Left ventricle myocardium inferior (tissue), 1 donor: ENCODE measurements at regions not wholly inside any gene's neighbourhood (a gene's known extent, or its start where the extent isn't known, plus 50 kb on each side); places are given as distances from the start of the nearest gene placed in this dataset.

Experiments used
- DNase-seq: peaks from one replicate; pipeline ENCODE4 v3.0.0-alpha.2; 2020
- H3K27ac ChIP-seq: fragments of 200-600 bp; replicated peaks from 2 replicates; pipeline ENCODE4 v1.8.0; 2021
- H3K27me3 ChIP-seq: fragments of 200-600 bp; 2 replicates; pipeline ENCODE4 v1.8.0; 2021; ENCODE audit warnings: low read depth
- H3K36me3 ChIP-seq: fragments of 200-600 bp; 2 replicates; pipeline ENCODE4 v1.8.0; 2021
- H3K4me1 ChIP-seq: fragments of 200-600 bp; 2 replicates; pipeline ENCODE4 v1.8.0; 2021
- H3K4me3 ChIP-seq: fragments of 200-600 bp; 2 replicates; pipeline ENCODE4 v1.8.0; 2021; ENCODE audit warnings: mild to moderate bottlenecking, moderate library complexity
- H3K9me3 ChIP-seq: fragments of 200-600 bp; replicated peaks from 2 replicates; pipeline ENCODE4 v1.8.0; 2021
- CTCF ChIP-seq: fragments of 200-600 bp; IDR thresholded peaks from 2 replicates; pipeline ENCODE4 v1.8.0; 2021; ENCODE audit warnings: antibody characterized with exemption, mild to moderate bottlenecking, borderline replicate concordance
- intact Hi-C: fragments of 100-400 bp; cut with micrococcal nuclease; formaldehyde crosslinking; loops from one replicate; pipeline ENCODE4 v1.11.0; 2022
- donor health status: DM: no; HTN: yes; CAD: no; lungs with severe emphysema.

GRCh38 chr16:49924078-49924477, 68.2 kb upstream of the ZNF423 start:
- no peak for DNase-seq
- no peak overlapping the region for H3K4me3 ChIP-seq
- peaks cover 49% of the 10 kb centered on the region for H3K27me3 ChIP-seq
- no peaks in the 10 kb centered on the region for H3K9me3 ChIP-seq
- TF ChIP-seq CTCF, result no peak
- no peaks in the 10 kb centered on the region for H3K36me3 ChIP-seq
- no peaks in the 10 kb centered on the region for H3K4me1 ChIP-seq
- intact Hi-C loops, result no loop called here
- no peak overlapping the region for H3K27ac ChIP-seq

DNA sequence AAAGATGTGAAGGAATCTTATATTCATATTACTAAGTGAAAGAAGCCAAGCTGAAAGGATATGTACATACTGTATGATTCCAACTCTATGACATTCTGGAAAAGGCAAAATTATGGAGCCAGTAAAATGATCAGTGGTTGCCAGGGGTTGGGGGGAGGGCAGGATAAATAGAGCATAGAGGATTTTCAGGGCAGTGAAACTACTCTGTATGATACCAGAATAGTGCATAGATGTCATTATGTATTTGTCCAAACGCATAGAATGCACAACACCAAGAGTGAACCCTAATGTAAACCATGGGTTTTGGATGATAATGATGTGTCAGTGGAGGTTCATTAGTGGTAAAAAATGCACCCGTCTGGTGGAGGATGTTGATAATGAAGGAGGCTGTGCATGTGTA, 71.0 kb upstream of the ZNF423 start:
- DNase-seq, result no peak
- Histone ChIP-seq H3K4me3 (no peak overlapping the region), H3K27ac (no peak overlapping the region), H3K27me3 (peaks cover 73% of the 10 kb centered on the region), H3K9me3 (no peaks in the 10 kb centered on the region), H3K4me1 (no peaks in the 10 kb centered on the region), H3K36me3 (no peaks in the 10 kb centered on the region)
- no peak for TF ChIP-seq CTCF
- intact Hi-C loops, result loop anchor here (5.0 kb wide), 1 partner anchor 520 kb away; no protein-coding TSS in a partner anchor

DNA sequence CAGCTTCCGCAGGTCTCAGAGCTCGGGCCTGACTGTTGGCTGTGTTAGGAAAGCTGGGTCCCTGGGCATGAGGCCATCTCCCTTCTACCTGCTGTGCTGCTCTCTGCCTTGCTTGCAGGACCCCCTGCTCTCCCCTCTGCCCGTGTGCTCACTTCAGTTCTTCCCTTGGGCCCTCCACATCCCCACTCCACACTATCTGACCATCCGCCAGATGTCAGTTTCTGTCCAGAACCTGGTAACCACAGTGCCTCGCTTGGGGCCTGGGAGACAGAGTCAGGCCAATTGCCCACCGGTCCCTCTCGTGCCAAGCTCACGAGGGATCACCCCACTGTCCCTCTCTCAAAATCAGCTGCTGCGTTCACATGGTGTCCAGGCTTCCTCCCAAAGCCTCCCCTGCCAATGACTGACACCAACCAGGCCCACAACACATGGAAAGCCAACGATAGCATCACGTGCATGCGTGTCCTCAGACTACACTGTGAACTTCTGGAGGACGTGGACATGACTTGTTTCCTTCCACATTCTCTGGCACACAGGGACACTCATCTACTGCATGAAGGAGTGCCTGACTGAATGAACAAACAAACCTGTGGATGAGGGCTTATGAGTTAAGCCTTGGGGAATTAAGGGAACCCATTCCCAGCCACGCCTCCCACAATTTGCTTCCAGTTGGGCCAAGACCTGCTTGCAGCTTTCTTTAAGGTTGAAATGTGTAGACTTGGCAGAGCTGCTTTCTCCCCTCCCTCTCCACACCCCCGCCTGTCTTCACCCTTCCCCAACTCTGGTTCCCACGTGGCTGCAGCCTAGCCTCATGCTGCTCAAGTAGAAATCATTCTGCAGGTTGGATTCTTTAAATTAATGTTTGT, 72.5 kb upstream of the ZNF423 start:
- no peaks in the 10 kb centered on the region for H3K9me3 ChIP-seq
- H3K36me3 ChIP-seq, result no peaks in the 10 kb centered on the region
- DNase-seq, result no peak
- no peak for TF ChIP-seq CTCF
- no peak overlapping the region for H3K27ac ChIP-seq
- no peaks in the 10 kb centered on the region for H3K4me1 ChIP-seq
- no peak overlapping the region for H3K4me3 ChIP-seq
- intact Hi-C loops, result loop anchor here (5.0 kb wide), 1 partner anchor 521 kb away; no protein-coding TSS in a partner anchor
- peaks cover 59% of the 10 kb centered on the region for H3K27me3 ChIP-seq

DNA sequence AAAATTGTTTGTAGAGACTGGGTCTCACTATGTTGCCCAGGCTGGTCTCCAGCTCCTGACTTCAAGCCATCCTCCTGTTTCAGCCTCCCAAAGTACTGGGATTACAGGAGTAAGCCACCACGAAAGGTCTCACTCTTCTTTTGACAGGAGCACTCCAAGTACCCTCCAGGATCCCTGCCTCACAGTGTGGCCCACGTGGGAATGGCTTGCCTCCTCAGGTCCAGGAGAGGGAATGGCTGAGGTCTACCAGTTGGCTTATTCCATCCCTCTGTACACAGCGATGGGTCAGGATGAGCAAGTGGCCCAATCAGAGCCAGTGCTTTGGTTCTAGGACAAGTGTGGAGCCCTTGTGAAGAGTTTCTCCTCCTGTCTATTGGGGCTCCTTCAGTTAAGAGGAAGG, 73.7 kb upstream of the ZNF423 start:
- Histone ChIP-seq H3K27me3 (peaks cover 47% of the 10 kb centered on the region), H3K36me3 (no peaks in the 10 kb centered on the region), H3K4me1 (no peaks in the 10 kb centered on the region), H3K4me3 (no peak overlapping the region), H3K27ac (no peak overlapping the region), H3K9me3 (no peaks in the 10 kb centered on the region)
- DNase-seq, result no peak
- TF ChIP-seq CTCF, result no peak
- intact Hi-C loops, result loop anchor here (5.0 kb wide), 1 partner anchor 522 kb away; no protein-coding TSS in a partner anchor

DNA sequence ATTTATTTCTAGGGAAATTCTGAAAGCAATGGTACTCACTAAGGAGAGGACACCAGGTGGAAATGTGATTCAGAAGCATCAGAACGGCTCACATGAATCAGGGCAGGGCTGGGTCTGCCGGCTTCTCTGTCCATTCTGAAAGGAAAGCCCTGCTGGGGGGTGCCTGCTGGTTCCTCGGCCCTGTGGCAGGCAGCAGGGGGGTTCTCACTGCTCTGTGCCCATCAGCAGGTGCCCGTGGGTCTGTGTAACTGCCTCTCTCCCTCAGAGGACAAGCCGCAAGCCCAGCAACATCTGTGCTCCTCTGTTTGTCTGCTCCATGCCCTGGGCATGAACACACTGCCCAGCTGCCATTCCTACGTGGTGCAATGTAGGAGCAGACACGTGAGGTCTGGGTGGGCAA, 74.9 kb upstream of the ZNF423 start:
- DNase-seq, result no peak
- H3K27ac ChIP-seq, result no peak overlapping the region
- no peaks in the 10 kb centered on the region for H3K4me1 ChIP-seq
- no peaks in the 10 kb centered on the region for H3K9me3 ChIP-seq
- intact Hi-C loops, result no loop called here
- no peak overlapping the region for H3K4me3 ChIP-seq
- no peaks in the 10 kb centered on the region for H3K36me3 ChIP-seq
- no peak for TF ChIP-seq CTCF
- peaks cover 43% of the 10 kb centered on the region for H3K27me3 ChIP-seq
